Mesendoderm (in vitro differentiated cells): ENCODE measurements at regions not wholly inside any gene's neighbourhood (a gene's known extent, or its start where the extent isn't known, plus 50 kb on each side); places are given as distances from the start of the nearest gene placed in this dataset.

ENCODE experiments used
- DNase-seq: peaks from one replicate; pipeline ENCODE4 v3.0.0; 2013
- H2AK5ac ChIP-seq: 2 replicates; pipeline ENCODE4 v1.6.1; 2013; ENCODE audit warnings: low read length, inconsistent platforms
- H2BK120ac ChIP-seq: 2 replicates; pipeline ENCODE4 v1.6.1; 2013; ENCODE audit warnings: low read depth, mild to moderate bottlenecking, low read length, moderate library complexity, mixed read lengths
- H2BK15ac ChIP-seq: replicated peaks from 2 replicates; pipeline ENCODE4 v1.6.1; 2013; ENCODE audit warnings: low read depth, mild to moderate bottlenecking, moderate library complexity
- H2BK5ac ChIP-seq: 2 replicates; pipeline ENCODE4 v1.6.1; 2013; ENCODE audit warnings: low read length, inconsistent platforms
- H3K18ac ChIP-seq: 2 replicates; pipeline ENCODE4 v1.6.1; 2013; ENCODE audit warnings: mild to moderate bottlenecking, low read length, mixed read lengths
- H3K23ac ChIP-seq: one replicate; pipeline ENCODE4 v1.6.1; 2013; ENCODE audit warnings: low read length
- H3K27ac ChIP-seq: 2 replicates; pipeline ENCODE4 v1.5.1; 2013; ENCODE audit warnings: low read depth, mild to moderate bottlenecking, inconsistent platforms, low read length, moderate library complexity
- H3K27me3 ChIP-seq: 2 replicates; pipeline ENCODE4 v1.6.1; 2013; ENCODE audit warnings: low read length, control low read depth, mild to moderate bottlenecking, inconsistent platforms; ENCODE audit not compliant: insufficient read depth, poor library complexity
- H3K36me3 ChIP-seq: 2 replicates; pipeline ENCODE4 v1.6.1; 2013; ENCODE audit warnings: low read length, inconsistent platforms; ENCODE audit not compliant: control insufficient read depth, insufficient read depth
- H3K4ac ChIP-seq: one replicate; pipeline ENCODE4 v1.6.1; 2013; ENCODE audit warnings: low read depth, mild to moderate bottlenecking, low read length, moderate library complexity
- H3K4me1 ChIP-seq: 2 replicates; pipeline ENCODE4 v1.6.1; 2013; ENCODE audit warnings: low read depth, low read length, inconsistent platforms; ENCODE audit not compliant: control insufficient read depth
- H3K4me2 ChIP-seq: 2 replicates; pipeline ENCODE4 v1.6.1; 2013; ENCODE audit warnings: low read length
- H3K4me3 ChIP-seq: 2 replicates; pipeline ENCODE4 v1.5.1; 2013; ENCODE audit warnings: mild to moderate bottlenecking, low read length
- H3K56ac ChIP-seq: one replicate; pipeline ENCODE4 v1.6.1; 2013; ENCODE audit warnings: low read length
- H3K79me1 ChIP-seq: 2 replicates; pipeline ENCODE4 v1.6.1; 2013; ENCODE audit warnings: low read length, inconsistent platforms
- H3K79me2 ChIP-seq: 2 replicates; pipeline ENCODE4 v1.6.1; 2013; ENCODE audit warnings: mild to moderate bottlenecking, low read length; ENCODE audit not compliant: control insufficient read depth, insufficient read depth
- H3K9ac ChIP-seq: 2 replicates; pipeline ENCODE4 v1.6.1; 2013; ENCODE audit warnings: low read length, inconsistent platforms
- H4K5ac ChIP-seq: one replicate; pipeline ENCODE4 v1.6.1; 2013; ENCODE audit warnings: low read length
- H4K8ac ChIP-seq: one replicate; pipeline ENCODE4 v1.6.1; 2013; ENCODE audit warnings: low read depth, mild to moderate bottlenecking, control low read depth, low read length, moderate library complexity
- WGBS: extraction: QIAGEN DNeasy Blood & Tissue Kit; methylation state at CpG from one replicate; pipeline ENCODE4 v1.1.7; 2013; ENCODE audit warnings: low lambda C conversion rate, missing lambda C conversion rate; ENCODE audit not compliant: insufficient coverage; ENCODE audit errors: extremely low coverage; 5-methylcytosine and 5-hydroxymethylcytosine counted together

DNA sequence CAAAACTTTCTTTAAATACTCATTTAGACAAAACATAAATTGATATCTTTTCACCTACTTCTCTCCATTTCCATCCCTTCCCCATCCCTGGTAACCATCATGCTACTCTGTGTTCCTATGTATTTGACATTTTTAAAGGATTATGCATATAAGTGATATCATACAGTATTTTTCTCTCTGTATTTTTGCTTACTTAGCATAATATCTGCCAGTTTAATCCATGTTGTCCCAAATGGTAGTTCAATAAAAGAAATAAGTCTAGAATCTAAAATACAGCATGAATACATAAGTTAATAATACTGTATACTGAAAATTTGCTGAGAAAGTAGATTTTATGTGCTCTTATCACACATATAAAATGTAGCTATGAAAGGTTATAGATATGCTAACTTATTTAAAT lies 190.3 kb upstream of the NAV3 start:
- no peak overlapping the region for H3K4ac ChIP-seq
- no peak overlapping the region for H3K27ac ChIP-seq
- H4K5ac ChIP-seq = no peak overlapping the region
- no peak overlapping the region for H4K8ac ChIP-seq
- H3K18ac ChIP-seq = no peak overlapping the region
- no peak overlapping the region for H2BK120ac ChIP-seq
- no peak for DNase-seq
- no peak overlapping the region for H3K4me3 ChIP-seq
- H3K36me3 ChIP-seq = no peaks in the 10 kb centered on the region
- no peak overlapping the region for H2AK5ac ChIP-seq
- no peaks in the 10 kb centered on the region for H3K27me3 ChIP-seq
- no peak overlapping the region for H2BK5ac ChIP-seq
- no peak overlapping the region for H3K4me2 ChIP-seq
- no peak overlapping the region for H3K23ac ChIP-seq
- no peaks in the 10 kb centered on the region for H3K79me2 ChIP-seq
- H3K9ac ChIP-seq = no peak overlapping the region
- no peaks in the 10 kb centered on the region for H3K4me1 ChIP-seq
- H3K56ac ChIP-seq = no peak overlapping the region
- no peaks in the 10 kb centered on the region for H3K79me1 ChIP-seq
- H2BK15ac ChIP-seq = no peak overlapping the region

DNA sequence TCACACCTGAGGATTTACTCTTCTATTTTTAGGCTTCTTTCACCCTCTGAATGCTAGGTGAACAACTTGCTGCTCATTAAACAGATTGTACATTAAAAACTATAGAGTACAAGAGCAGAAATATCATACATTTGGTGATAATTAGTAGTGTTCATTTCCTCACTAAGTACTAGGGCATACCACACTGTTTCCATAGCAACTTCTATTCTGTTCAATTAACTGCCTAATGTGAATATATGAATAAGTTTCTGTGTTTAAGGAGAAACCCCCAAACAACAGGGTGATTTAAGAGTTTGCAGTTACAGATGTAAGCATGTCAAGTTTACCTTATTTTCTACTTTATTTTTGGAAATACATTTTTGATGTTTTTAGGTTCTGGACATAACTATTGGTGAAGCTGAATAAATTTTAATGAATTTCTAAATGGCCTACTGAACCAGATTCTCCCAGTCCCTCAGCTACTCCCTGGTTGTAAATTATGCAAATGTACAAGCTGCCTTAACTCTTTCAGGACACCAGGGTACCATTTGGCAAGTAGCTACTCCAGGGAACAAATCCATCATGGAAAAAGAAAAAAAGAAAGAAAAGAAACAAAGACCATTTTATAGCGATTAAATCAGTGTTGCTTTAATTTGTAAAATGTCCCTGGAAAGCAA lies 199.8 kb upstream of the NAV3 start:
- no peak for DNase-seq
- H3K9ac ChIP-seq = no peak overlapping the region
- H3K27ac ChIP-seq = no peak overlapping the region
- H3K4ac ChIP-seq = no peak overlapping the region
- H3K4me3 ChIP-seq = no peak overlapping the region
- H2BK5ac ChIP-seq = no peak overlapping the region
- H3K23ac ChIP-seq = no peak overlapping the region
- no CpG with 5 or more reads among the region's 1 CpG for WGBS
- no peak overlapping the region for H3K18ac ChIP-seq
- H2BK120ac ChIP-seq = no peak overlapping the region
- H3K56ac ChIP-seq = no peak overlapping the region
- H3K79me1 ChIP-seq = no peaks in the 10 kb centered on the region
- H2AK5ac ChIP-seq = no peak overlapping the region
- H3K4me1 ChIP-seq = no peaks in the 10 kb centered on the region
- no peaks in the 10 kb centered on the region for H3K79me2 ChIP-seq
- no peak overlapping the region for H4K5ac ChIP-seq
- H3K36me3 ChIP-seq = no peaks in the 10 kb centered on the region
- no peak overlapping the region for H4K8ac ChIP-seq
- no peak overlapping the region for H2BK15ac ChIP-seq
- H3K4me2 ChIP-seq = no peak overlapping the region
- no peaks in the 10 kb centered on the region for H3K27me3 ChIP-seq

DNA sequence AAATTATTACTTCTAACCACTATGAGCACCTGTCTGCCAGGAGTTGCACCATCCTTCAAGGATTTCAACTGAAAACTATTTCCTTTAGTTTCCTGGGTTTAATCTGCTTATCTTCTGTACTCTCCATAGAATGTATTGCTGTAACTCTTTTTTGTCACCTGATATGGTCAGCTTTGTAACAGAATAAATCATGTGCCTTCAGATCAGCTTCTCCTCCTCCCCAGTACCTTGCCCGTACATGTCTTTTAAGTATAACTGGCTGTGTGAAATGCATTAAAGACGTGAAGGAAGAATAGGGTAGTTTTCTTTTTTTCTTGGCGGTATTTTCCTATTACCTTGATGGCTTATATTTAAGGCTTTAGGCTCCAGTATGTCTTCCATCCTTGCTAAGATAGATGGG lies 200.3 kb upstream of the NAV3 start:
- Histone ChIP-seq H3K56ac (no peak overlapping the region), H4K8ac (no peak overlapping the region), H3K36me3 (no peaks in the 10 kb centered on the region), H3K9ac (no peak overlapping the region), H3K23ac (no peak overlapping the region), H2BK120ac (no peak overlapping the region), H3K27ac (no peak overlapping the region), H2AK5ac (no peak overlapping the region), H3K79me1 (no peaks in the 10 kb centered on the region), H2BK15ac (no peak overlapping the region), H4K5ac (no peak overlapping the region), H3K4me1 (no peaks in the 10 kb centered on the region), H3K79me2 (no peaks in the 10 kb centered on the region), H3K4me2 (no peak overlapping the region), H3K18ac (no peak overlapping the region), H3K4ac (no peak overlapping the region), H3K4me3 (no peak overlapping the region), H2BK5ac (no peak overlapping the region), H3K27me3 (no peaks in the 10 kb centered on the region)
- WGBS = no CpG with 5 or more reads among the region's 3 CpGs
- no peak for DNase-seq

- H3K56ac ChIP-seq = no peak overlapping the region
- no peak overlapping the region for H2AK5ac ChIP-seq
- DNase-seq = no peak
- H3K18ac ChIP-seq = no peak overlapping the region
- H3K27me3 ChIP-seq = no peaks in the 10 kb centered on the region
- H3K27ac ChIP-seq = no peak overlapping the region
- H4K8ac ChIP-seq = no peak overlapping the region
- H2BK120ac ChIP-seq = no peak overlapping the region
- H3K23ac ChIP-seq = no peak overlapping the region
- no peaks in the 10 kb centered on the region for H3K36me3 ChIP-seq
- no peak overlapping the region for H2BK15ac ChIP-seq
- H4K5ac ChIP-seq = no peak overlapping the region
- H3K79me1 ChIP-seq = no peaks in the 10 kb centered on the region
- no peak overlapping the region for H3K9ac ChIP-seq
- H3K4ac ChIP-seq = no peak overlapping the region
- H3K79me2 ChIP-seq = no peaks in the 10 kb centered on the region
- H3K4me3 ChIP-seq = no peak overlapping the region
- H3K4me2 ChIP-seq = no peak overlapping the region
- H2BK5ac ChIP-seq = no peak overlapping the region
- peaks cover 3% of the 10 kb centered on the region for H3K4me1 ChIP-seq
These were observed 201.6 kb upstream of the NAV3 start for GRCh38 chr12:77629141-77629540.

DNA sequence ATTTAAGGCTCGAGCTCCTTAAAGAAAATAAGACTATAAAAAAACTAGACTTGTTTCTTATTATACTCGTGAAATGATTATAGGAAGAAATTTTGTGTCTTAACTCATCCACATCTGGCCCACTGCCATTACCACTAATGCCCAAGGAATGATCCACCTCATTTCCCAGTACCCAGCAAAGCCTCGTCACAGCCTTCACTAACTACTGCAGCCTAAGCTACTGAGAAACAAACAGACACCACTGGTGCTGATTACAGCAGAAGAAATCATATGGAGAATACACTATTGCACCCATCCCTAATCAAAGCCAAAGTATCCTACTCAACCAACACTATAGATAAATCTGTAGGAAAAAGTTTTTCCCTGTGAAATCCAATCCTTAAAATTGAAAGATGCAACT lies 205.3 kb upstream of the NAV3 start:
- H2BK15ac ChIP-seq = no peak overlapping the region
- peaks cover 3% of the 10 kb centered on the region for H3K4me1 ChIP-seq
- no peak overlapping the region for H3K56ac ChIP-seq
- no peak overlapping the region for H2BK120ac ChIP-seq
- H3K79me2 ChIP-seq = no peaks in the 10 kb centered on the region
- no peak overlapping the region for H3K23ac ChIP-seq
- no CpG with 5 or more reads among the region's 3 CpGs for WGBS
- no peak overlapping the region for H3K4ac ChIP-seq
- H4K5ac ChIP-seq = no peak overlapping the region
- H3K79me1 ChIP-seq = no peaks in the 10 kb centered on the region
- H3K4me3 ChIP-seq = no peak overlapping the region
- H3K9ac ChIP-seq = no peak overlapping the region
- no peaks in the 10 kb centered on the region for H3K36me3 ChIP-seq
- H3K27ac ChIP-seq = no peak overlapping the region
- H2BK5ac ChIP-seq = no peak overlapping the region
- DNase-seq = no peak
- H3K18ac ChIP-seq = no peak overlapping the region
- no peaks in the 10 kb centered on the region for H3K27me3 ChIP-seq
- no peak overlapping the region for H2AK5ac ChIP-seq
- no peak overlapping the region for H4K8ac ChIP-seq
- no peak overlapping the region for H3K4me2 ChIP-seq

GRCh38 chr12:77619425-77619824 lies 211.3 kb upstream of the NAV3 start:
- H2BK5ac ChIP-seq = no peak overlapping the region
- no peak overlapping the region for H3K27ac ChIP-seq

More at GRCh38 chr12:77619425-77619824, 211.3 kb upstream of the NAV3 start:
- Histone ChIP-seq H3K4me3 (no peak overlapping the region), H3K18ac (no peak overlapping the region), H3K4me1 (peaks cover 3% of the 10 kb centered on the region), H3K9ac (no peak overlapping the region), H3K79me1 (no peaks in the 10 kb centered on the region), H2BK15ac (no peak overlapping the region), H2AK5ac (no peak overlapping the region), H3K4ac (no peak overlapping the region), H3K23ac (no peak overlapping the region), H3K56ac (no peak overlapping the region), H3K4me2 (no peak overlapping the region), H4K5ac (no peak overlapping the region), H4K8ac (no peak overlapping the region), H2BK120ac (no peak overlapping the region), H3K36me3 (no peaks in the 10 kb centered on the region), H3K27me3 (no peaks in the 10 kb centered on the region), H3K79me2 (no peaks in the 10 kb centered on the region)
- DNase-seq = no peak
- no CpG with 5 or more reads among the region's 3 CpGs for WGBS
